AG10803 (cell line): ENCODE measurements at regions not wholly inside any gene's neighbourhood (a gene's known extent, or its start where the extent isn't known, plus 50 kb on each side); places are given as distances from the start of the nearest gene placed in this dataset.
"Not testable (repeated sequence)": the region's sequence is repeated elsewhere in the genome, so short reads cannot be mapped to it uniquely, and the experiment has no call there.

Source experiments
- DNase-seq: peaks from one replicate; pipeline ENCODE4 v3.0.0; 2010; ENCODE audit warnings: low read depth
- H3K4me3 ChIP-seq: 2 replicates; pipeline ENCODE4 v1.5.1; 2011; ENCODE audit warnings: mild to moderate bottlenecking, low read length, control low read depth
- TF ChIP-seq, protein P1 (sequence below): conservative IDR thresholded peaks from 2 replicates; pipeline ENCODE4 v1.5.1; 2011; ENCODE audit warnings: mild to moderate bottlenecking, low read length, control low read depth, inconsistent platforms

- no peak for DNase-seq
- H3K4me3 ChIP-seq = no peak overlapping the region
- TF ChIP-seq, protein P1, sequence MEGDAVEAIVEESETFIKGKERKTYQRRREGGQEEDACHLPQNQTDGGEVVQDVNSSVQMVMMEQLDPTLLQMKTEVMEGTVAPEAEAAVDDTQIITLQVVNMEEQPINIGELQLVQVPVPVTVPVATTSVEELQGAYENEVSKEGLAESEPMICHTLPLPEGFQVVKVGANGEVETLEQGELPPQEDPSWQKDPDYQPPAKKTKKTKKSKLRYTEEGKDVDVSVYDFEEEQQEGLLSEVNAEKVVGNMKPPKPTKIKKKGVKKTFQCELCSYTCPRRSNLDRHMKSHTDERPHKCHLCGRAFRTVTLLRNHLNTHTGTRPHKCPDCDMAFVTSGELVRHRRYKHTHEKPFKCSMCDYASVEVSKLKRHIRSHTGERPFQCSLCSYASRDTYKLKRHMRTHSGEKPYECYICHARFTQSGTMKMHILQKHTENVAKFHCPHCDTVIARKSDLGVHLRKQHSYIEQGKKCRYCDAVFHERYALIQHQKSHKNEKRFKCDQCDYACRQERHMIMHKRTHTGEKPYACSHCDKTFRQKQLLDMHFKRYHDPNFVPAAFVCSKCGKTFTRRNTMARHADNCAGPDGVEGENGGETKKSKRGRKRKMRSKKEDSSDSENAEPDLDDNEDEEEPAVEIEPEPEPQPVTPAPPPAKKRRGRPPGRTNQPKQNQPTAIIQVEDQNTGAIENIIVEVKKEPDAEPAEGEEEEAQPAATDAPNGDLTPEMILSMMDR = no peak
Observed at GRCh38 chr15:38755718-38756117, 191.1 kb upstream of the RASGRP1 start.

GRCh38 chr15:38756441-38756840 lies 191.8 kb upstream of the RASGRP1 start:
- TF ChIP-seq, protein P1 = no peak
- DNase-seq = no peak

GRCh38 chr15:38758043-38758442 lies 193.4 kb upstream of the RASGRP1 start:
- H3K4me3 ChIP-seq = no peak overlapping the region
- TF ChIP-seq, protein P1 = no peak
- peak; percentile 89 for DNase-seq

More at GRCh38 chr15:38756441-38756840, 191.8 kb upstream of the RASGRP1 start:
- no peak overlapping the region for H3K4me3 ChIP-seq

DNA sequence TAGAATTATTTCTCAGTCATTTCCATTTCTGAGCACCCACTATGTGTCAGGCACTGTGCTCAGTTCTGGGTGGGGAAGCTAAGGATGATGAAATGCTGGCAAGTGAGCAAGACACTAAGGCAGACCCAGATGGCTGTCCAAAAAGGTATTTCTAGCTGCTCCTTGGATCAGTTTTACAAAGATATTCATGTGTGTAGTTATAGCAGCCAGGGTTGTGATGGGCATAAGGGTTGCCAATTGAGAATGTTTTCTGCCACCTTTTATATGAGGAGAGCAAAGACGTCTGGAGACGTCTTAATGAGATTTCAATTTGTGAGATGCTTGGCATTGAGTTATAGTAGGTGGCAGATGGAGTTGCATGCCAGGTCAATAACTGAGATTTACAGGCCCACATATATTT lies 197.1 kb upstream of the RASGRP1 start:
- DNase-seq = no peak
- H3K4me3 ChIP-seq = no peak overlapping the region
- TF ChIP-seq, protein P1 = no peak

DNA sequence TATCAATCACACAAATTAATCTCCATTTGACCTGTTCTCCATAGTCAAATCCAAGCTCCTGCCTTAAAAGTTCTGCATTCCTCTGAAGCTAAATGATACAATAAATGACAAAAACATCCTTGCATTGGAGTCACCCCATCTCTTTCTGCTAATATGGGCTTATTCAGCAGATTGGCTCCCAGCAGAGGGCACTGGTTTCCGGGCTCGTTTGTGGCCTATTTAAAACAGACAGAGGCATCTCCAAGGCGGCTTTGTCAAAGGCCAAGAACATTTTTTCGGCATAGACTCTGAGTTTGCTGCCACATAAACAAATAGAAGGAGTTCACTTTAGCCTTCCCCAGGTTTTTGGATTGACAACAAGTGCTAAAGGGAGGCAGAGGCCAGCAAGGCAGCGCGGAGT lies 204.4 kb upstream of the RASGRP1 start:
- DNase-seq = peak; percentile 84
- no peak overlapping the region for H3K4me3 ChIP-seq
- TF ChIP-seq, protein P1 = peak; percentile 66

GRCh38 chr15:38769492-38769891 lies 204.9 kb upstream of the RASGRP1 start:
- no peak overlapping the region for H3K4me3 ChIP-seq
- TF ChIP-seq, protein P1 = no peak
- no peak for DNase-seq

- not testable (repeated sequence) for DNase-seq
Observed at GRCh38 chr15:38774076-38774475, 209.5 kb upstream of the RASGRP1 start.

GRCh38 chr15:38781196-38781595 lies 216.6 kb upstream of the RASGRP1 start:
- TF ChIP-seq, protein P1 = no peak
- DNase-seq = peak; percentile 53
- no peak overlapping the region for H3K4me3 ChIP-seq

More at GRCh38 chr15:38774076-38774475, 209.5 kb upstream of the RASGRP1 start:
- not testable (repeated sequence) for H3K4me3 ChIP-seq
